ENCODE measurements at regions not wholly inside any gene's neighbourhood (a gene's known extent, or its start where the extent isn't known, plus 50 kb on each side); places are given as distances from the start of the nearest gene placed in this dataset.

GRCh38 chr15:59834528-59834927, 145.4 kb upstream of the BNIP2 start:
- Histone ChIP-seq H3K36me3 (ENCODE audit: control insufficient read depth in 4 of 4, insufficient read depth in 4 of 4, low read length in 3 of 4) (no peaks in the 10 kb centered on the region), H3K9me3 (ENCODE audit: control extremely low read depth in 1 of 5, control insufficient read depth in 4 of 5, insufficient read depth in 2 of 5, low read depth in 1 of 5, low read length in 4 of 5) (no peaks in the 10 kb centered on the region), H3K4me1 (ENCODE audit: control extremely low read depth in 1 of 4, control insufficient read depth in 4 of 4, insufficient read depth in 4 of 4, low read length in 3 of 4) (peaks cover 0 to 4% (median 0%) of the 10 kb centered on the region in 4 experiments), H3K27ac (ENCODE audit: insufficient read depth in 1 of 2, low read depth in 1 of 2, low read length in 2 of 2, poor library complexity in 1 of 2, severe bottlenecking in 2 of 2) (no peak overlapping the region), H3K27me3 (replicated peaks in 2 of 5; ENCODE audit: control insufficient read depth in 4 of 5, insufficient read depth in 5 of 5, low read length in 4 of 5) (no peaks in the 10 kb centered on the region), H3K4me3 (ENCODE audit: control insufficient read depth in 1 of 7, extremely low read depth in 1 of 7, insufficient read depth in 4 of 7, low read depth in 2 of 7, low read length in 6 of 7) (no peak overlapping the region)
- ChIA-PET CTCF (no interaction called here), POLR2A (no interaction called here)
- DNase-seq = no peak
- 92% methylated on average over 3 of the region's 3 CpGs for WGBS (ENCODE audit: insufficient coverage)

- no peak for DNase-seq
- 89% methylated on average over 2 of the region's 3 CpGs for WGBS (ENCODE audit: insufficient coverage)
- no peak overlapping the region for H3K27ac ChIP-seq (ENCODE audit: insufficient read depth in 1 of 2, low read depth in 1 of 2, low read length in 2 of 2, poor library complexity in 1 of 2, severe bottlenecking in 2 of 2)
- no peak overlapping the region for H3K4me3 ChIP-seq (ENCODE audit: control insufficient read depth in 1 of 7, extremely low read depth in 1 of 7, insufficient read depth in 4 of 7, low read depth in 2 of 7, low read length in 6 of 7)
- no peaks in the 10 kb centered on the region for H3K9me3 ChIP-seq (ENCODE audit: control extremely low read depth in 1 of 5, control insufficient read depth in 4 of 5, insufficient read depth in 2 of 5, low read depth in 1 of 5, low read length in 4 of 5)
- CTCF ChIA-PET = no interaction called here
- POLR2A ChIA-PET = no interaction called here
- no peaks in the 10 kb centered on the region for H3K4me1 ChIP-seq (ENCODE audit: control extremely low read depth in 1 of 4, control insufficient read depth in 4 of 4, insufficient read depth in 4 of 4, low read length in 3 of 4)
- no peaks in the 10 kb centered on the region for H3K27me3 ChIP-seq (replicated peaks in 2 of 5; ENCODE audit: control insufficient read depth in 4 of 5, insufficient read depth in 5 of 5, low read length in 4 of 5)
- H3K36me3 ChIP-seq (ENCODE audit: control insufficient read depth in 4 of 4, insufficient read depth in 4 of 4, low read length in 3 of 4) = no peaks in the 10 kb centered on the region
Observed at GRCh38 chr15:59833366-59833765, 144.2 kb upstream of the BNIP2 start.

- Histone ChIP-seq H3K4me3 (ENCODE audit: control insufficient read depth in 1 of 7, extremely low read depth in 1 of 7, insufficient read depth in 4 of 7, low read depth in 2 of 7, low read length in 6 of 7) (no peak overlapping the region), H3K27me3 (replicated peaks in 2 of 5; ENCODE audit: control insufficient read depth in 4 of 5, insufficient read depth in 5 of 5, low read length in 4 of 5) (peaks cover 0 to 3% (median 0%) of the 10 kb centered on the region in 5 experiments), H3K9me3 (ENCODE audit: control extremely low read depth in 1 of 5, control insufficient read depth in 4 of 5, insufficient read depth in 2 of 5, low read depth in 1 of 5, low read length in 4 of 5) (no peaks in the 10 kb centered on the region), H3K36me3 (ENCODE audit: control insufficient read depth in 4 of 4, insufficient read depth in 4 of 4, low read length in 3 of 4) (no peaks in the 10 kb centered on the region), H3K4me1 (ENCODE audit: control extremely low read depth in 1 of 4, control insufficient read depth in 4 of 4, insufficient read depth in 4 of 4, low read length in 3 of 4) (no peaks in the 10 kb centered on the region), H3K27ac (ENCODE audit: insufficient read depth in 1 of 2, low read depth in 1 of 2, low read length in 2 of 2, poor library complexity in 1 of 2, severe bottlenecking in 2 of 2) (no peak overlapping the region)
- DNase-seq = no peak
- 100% methylated on average over 2 of the region's 5 CpGs for WGBS (ENCODE audit: insufficient coverage)
- POLR2A ChIA-PET = no interaction called here
- CTCF ChIA-PET = no interaction called here
Observed at GRCh38 chr15:59830873-59831272, 141.8 kb upstream of the BNIP2 start.

- H3K36me3 ChIP-seq (ENCODE audit: control insufficient read depth in 4 of 4, insufficient read depth in 4 of 4, low read length in 3 of 4) = no peaks in the 10 kb centered on the region
- H3K4me3 ChIP-seq (ENCODE audit: control insufficient read depth in 1 of 7, extremely low read depth in 1 of 7, insufficient read depth in 4 of 7, low read depth in 2 of 7, low read length in 6 of 7) = no peak overlapping the region
- H3K27me3 ChIP-seq (replicated peaks in 2 of 5; ENCODE audit: control insufficient read depth in 4 of 5, insufficient read depth in 5 of 5, low read length in 4 of 5) = peaks cover 0 to 4% (median 0%) of the 10 kb centered on the region in 5 experiments
- H3K27ac ChIP-seq (ENCODE audit: insufficient read depth in 1 of 2, low read depth in 1 of 2, low read length in 2 of 2, poor library complexity in 1 of 2, severe bottlenecking in 2 of 2) = no peak overlapping the region
- WGBS (ENCODE audit: insufficient coverage) = no CpG with 5 or more reads among the region's 2 CpGs
- no peaks in the 10 kb centered on the region for H3K4me1 ChIP-seq (ENCODE audit: control extremely low read depth in 1 of 4, control insufficient read depth in 4 of 4, insufficient read depth in 4 of 4, low read length in 3 of 4)
- ChIA-PET POLR2A (no interaction called here), CTCF (interaction anchor here (1.0 to 1.6 kb wide), 2 partner anchors 13 to 308 kb away, joined by 3 read pairs; no protein-coding TSS in a partner anchor)
- DNase-seq = no peak
- no peaks in the 10 kb centered on the region for H3K9me3 ChIP-seq (ENCODE audit: control extremely low read depth in 1 of 5, control insufficient read depth in 4 of 5, insufficient read depth in 2 of 5, low read depth in 1 of 5, low read length in 4 of 5)
Observed at GRCh38 chr15:59830098-59830497, 141.0 kb upstream of the BNIP2 start.

- ChIA-PET CTCF (interaction anchor here (1.0 to 1.6 kb wide), 2 partner anchors 15 to 310 kb away, joined by 3 read pairs; no protein-coding TSS in a partner anchor), POLR2A (no interaction called here)
- 99% methylated on average over 12 of the region's 15 CpGs for WGBS (ENCODE audit: insufficient coverage)
- Histone ChIP-seq H3K4me3 (ENCODE audit: control insufficient read depth in 1 of 7, extremely low read depth in 1 of 7, insufficient read depth in 4 of 7, low read depth in 2 of 7, low read length in 6 of 7) (no peak overlapping the region), H3K36me3 (ENCODE audit: control insufficient read depth in 4 of 4, insufficient read depth in 4 of 4, low read length in 3 of 4) (no peaks in the 10 kb centered on the region), H3K9me3 (ENCODE audit: control extremely low read depth in 1 of 5, control insufficient read depth in 4 of 5, insufficient read depth in 2 of 5, low read depth in 1 of 5, low read length in 4 of 5) (no peaks in the 10 kb centered on the region), H3K27ac (ENCODE audit: insufficient read depth in 1 of 2, low read depth in 1 of 2, low read length in 2 of 2, poor library complexity in 1 of 2, severe bottlenecking in 2 of 2) (no peak overlapping the region), H3K4me1 (ENCODE audit: control extremely low read depth in 1 of 4, control insufficient read depth in 4 of 4, insufficient read depth in 4 of 4, low read length in 3 of 4) (no peaks in the 10 kb centered on the region), H3K27me3 (replicated peaks in 2 of 5; ENCODE audit: control insufficient read depth in 4 of 5, insufficient read depth in 5 of 5, low read length in 4 of 5) (peaks cover 0 to 4% (median 0%) of the 10 kb centered on the region in 5 experiments)
- no peak for DNase-seq
Observed at GRCh38 chr15:59828861-59829260, 139.7 kb upstream of the BNIP2 start.

- Histone ChIP-seq H3K4me3 (ENCODE audit: control insufficient read depth in 1 of 7, extremely low read depth in 1 of 7, insufficient read depth in 4 of 7, low read depth in 2 of 7, low read length in 6 of 7) (no peak overlapping the region), H3K36me3 (ENCODE audit: control insufficient read depth in 4 of 4, insufficient read depth in 4 of 4, low read length in 3 of 4) (no peaks in the 10 kb centered on the region), H3K27me3 (replicated peaks in 2 of 5; ENCODE audit: control insufficient read depth in 4 of 5, insufficient read depth in 5 of 5, low read length in 4 of 5) (peaks cover 0 to 4% (median 0%) of the 10 kb centered on the region in 5 experiments), H3K9me3 (ENCODE audit: control extremely low read depth in 1 of 5, control insufficient read depth in 4 of 5, insufficient read depth in 2 of 5, low read depth in 1 of 5, low read length in 4 of 5) (no peaks in the 10 kb centered on the region), H3K4me1 (ENCODE audit: control extremely low read depth in 1 of 4, control insufficient read depth in 4 of 4, insufficient read depth in 4 of 4, low read length in 3 of 4) (no peaks in the 10 kb centered on the region), H3K27ac (ENCODE audit: insufficient read depth in 1 of 2, low read depth in 1 of 2, low read length in 2 of 2, poor library complexity in 1 of 2, severe bottlenecking in 2 of 2) (no peak overlapping the region)
- DNase-seq = no peak
- ChIA-PET POLR2A (no interaction called here), CTCF (interaction anchor here (0.7 kb wide), 1 partner anchor 1262 kb away, joined by 3 read pairs; no protein-coding TSS in a partner anchor)
- WGBS (ENCODE audit: insufficient coverage) = no CpG with 5 or more reads among the region's 4 CpGs
Observed at GRCh38 chr15:59828263-59828662, 139.1 kb upstream of the BNIP2 start.

- Histone ChIP-seq H3K9me3 (ENCODE audit: control extremely low read depth in 1 of 5, control insufficient read depth in 4 of 5, insufficient read depth in 2 of 5, low read depth in 1 of 5, low read length in 4 of 5) (peaks cover 0 to 3% (median 0%) of the 10 kb centered on the region in 5 experiments), H3K27me3 (replicated peaks in 2 of 5; ENCODE audit: control insufficient read depth in 4 of 5, insufficient read depth in 5 of 5, low read length in 4 of 5) (peaks cover 0 to 4% (median 0%) of the 10 kb centered on the region in 5 experiments), H3K27ac (ENCODE audit: insufficient read depth in 1 of 2, low read depth in 1 of 2, low read length in 2 of 2, poor library complexity in 1 of 2, severe bottlenecking in 2 of 2) (no peak overlapping the region), H3K4me3 (ENCODE audit: control insufficient read depth in 1 of 7, extremely low read depth in 1 of 7, insufficient read depth in 4 of 7, low read depth in 2 of 7, low read length in 6 of 7) (no peak overlapping the region), H3K4me1 (ENCODE audit: control extremely low read depth in 1 of 4, control insufficient read depth in 4 of 4, insufficient read depth in 4 of 4, low read length in 3 of 4) (no peaks in the 10 kb centered on the region), H3K36me3 (ENCODE audit: control insufficient read depth in 4 of 4, insufficient read depth in 4 of 4, low read length in 3 of 4) (no peaks in the 10 kb centered on the region)
- 83% methylated on average over 5 of the region's 7 CpGs for WGBS (ENCODE audit: insufficient coverage)
- ChIA-PET POLR2A (no interaction called here), CTCF (no interaction called here)
- DNase-seq = no peak
Observed at GRCh38 chr15:59825901-59826300, 136.8 kb upstream of the BNIP2 start.

Measured in common myeloid progenitor, CD34-positive (primary cell).